HL-60 (cell line): ENCODE measurements at regions not wholly inside any gene's neighbourhood (a gene's known extent, or its start where the extent isn't known, plus 50 kb on each side); places are given as distances from the start of the nearest gene placed in this dataset.

Source experiments
- DNase-seq, 2 experiments: peaks; one replicate each; pipeline ENCODE4 v3.0.0-alpha.2; 2010 to 2020; ENCODE audit warnings: low read depth in 1 of 2, low spot score in 1 of 2
- H3K27ac ChIP-seq: fragments of 250-450 bp; sonication (Bioruptor Pico); replicated peaks from 2 replicates; pipeline ENCODE4 v1.5.1; 2020; ENCODE audit warnings: mild to moderate bottlenecking, moderate library complexity
- H3K27me3 ChIP-seq: fragments of 250-450 bp; sonication (Bioruptor Pico); 2 replicates; pipeline ENCODE4 v1.5.1; 2021; ENCODE audit warnings: mild to moderate bottlenecking, moderate library complexity; ENCODE audit not compliant: insufficient read depth, poor library complexity, severe bottlenecking
- H3K4me3 ChIP-seq: replicated peaks from 2 replicates; pipeline ENCODE4 v1.5.1; 2011; ENCODE audit warnings: mild to moderate bottlenecking, control low read depth, low read length; ENCODE audit not compliant: insufficient read depth
- GABPA ChIP-seq: IDR thresholded peaks from 2 replicates; pipeline ENCODE4 v1.6.1; 2012; ENCODE audit warnings: low read depth
- POLR2AphosphoS5 ChIP-seq: IDR thresholded peaks from 2 replicates; pipeline ENCODE4 v1.6.1; 2012; ENCODE audit warnings: low read depth
- REST ChIP-seq: IDR thresholded peaks from 2 replicates; pipeline ENCODE4 v1.6.1; 2012; ENCODE audit warnings: low read depth; ENCODE audit not compliant: insufficient replicate concordance
- SPI1 ChIP-seq: IDR thresholded peaks from 2 replicates; pipeline ENCODE4 v1.6.1; 2012; ENCODE audit warnings: low read depth, mild to moderate bottlenecking, borderline replicate concordance
- TF ChIP-seq, protein P1 (sequence below): IDR thresholded peaks from one replicate; pipeline ENCODE4 v1.5.1; 2011; ENCODE audit warnings: low read length, control low read depth, inconsistent platforms; ENCODE audit not compliant: insufficient read depth

DNA sequence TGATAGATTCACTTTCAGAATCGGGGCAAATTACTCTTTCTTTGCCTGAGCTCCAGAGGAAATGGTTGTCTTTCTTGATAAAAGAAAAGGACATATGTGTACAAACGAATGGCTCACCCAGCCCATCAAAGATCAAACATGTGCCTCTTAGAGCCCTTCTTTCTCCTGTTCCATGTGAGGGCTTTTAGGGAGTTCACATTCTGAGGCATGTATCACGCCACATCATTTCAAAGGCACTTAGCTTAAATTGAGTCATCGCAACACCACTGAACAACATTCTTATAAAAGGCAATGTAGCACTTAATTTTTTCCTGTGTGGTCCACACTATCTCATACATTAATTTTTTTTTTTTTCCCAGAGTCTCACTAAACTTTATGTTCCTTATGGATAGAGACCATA lies 521.0 kb downstream of the SUCLA2 start:
- Histone ChIP-seq H3K4me3 (no peak overlapping the region), H3K27me3 (no peaks in the 10 kb centered on the region), H3K27ac (no peak overlapping the region)
- no peak for DNase-seq
- TF ChIP-seq GABPA (no peak), SPI1 (no peak)
- TF ChIP-seq, protein P1, sequence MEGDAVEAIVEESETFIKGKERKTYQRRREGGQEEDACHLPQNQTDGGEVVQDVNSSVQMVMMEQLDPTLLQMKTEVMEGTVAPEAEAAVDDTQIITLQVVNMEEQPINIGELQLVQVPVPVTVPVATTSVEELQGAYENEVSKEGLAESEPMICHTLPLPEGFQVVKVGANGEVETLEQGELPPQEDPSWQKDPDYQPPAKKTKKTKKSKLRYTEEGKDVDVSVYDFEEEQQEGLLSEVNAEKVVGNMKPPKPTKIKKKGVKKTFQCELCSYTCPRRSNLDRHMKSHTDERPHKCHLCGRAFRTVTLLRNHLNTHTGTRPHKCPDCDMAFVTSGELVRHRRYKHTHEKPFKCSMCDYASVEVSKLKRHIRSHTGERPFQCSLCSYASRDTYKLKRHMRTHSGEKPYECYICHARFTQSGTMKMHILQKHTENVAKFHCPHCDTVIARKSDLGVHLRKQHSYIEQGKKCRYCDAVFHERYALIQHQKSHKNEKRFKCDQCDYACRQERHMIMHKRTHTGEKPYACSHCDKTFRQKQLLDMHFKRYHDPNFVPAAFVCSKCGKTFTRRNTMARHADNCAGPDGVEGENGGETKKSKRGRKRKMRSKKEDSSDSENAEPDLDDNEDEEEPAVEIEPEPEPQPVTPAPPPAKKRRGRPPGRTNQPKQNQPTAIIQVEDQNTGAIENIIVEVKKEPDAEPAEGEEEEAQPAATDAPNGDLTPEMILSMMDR = no peak

DNA sequence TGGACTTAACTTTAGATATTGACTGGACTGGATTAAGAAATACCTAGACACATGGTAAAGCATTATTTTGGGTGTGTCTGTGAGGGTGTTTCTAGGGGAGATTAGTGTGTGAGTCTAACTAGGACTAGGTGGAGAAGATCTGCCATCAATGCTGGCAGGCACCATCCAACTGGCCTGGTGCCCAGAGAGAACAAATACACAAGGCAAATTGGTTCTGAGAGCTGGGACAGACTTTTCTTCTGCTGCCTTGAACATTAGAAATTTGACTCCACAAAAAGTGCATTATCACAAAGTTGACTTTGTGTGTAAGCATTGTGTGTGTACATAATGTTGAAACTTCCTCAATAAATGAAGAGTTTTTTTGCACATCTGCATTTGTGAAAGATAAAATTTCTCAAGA lies 522.1 kb downstream of the SUCLA2 start:
- Histone ChIP-seq H3K27ac (no peak overlapping the region), H3K27me3 (no peaks in the 10 kb centered on the region), H3K4me3 (no peak overlapping the region)
- DNase-seq = no peak
- TF ChIP-seq, protein P1 = no peak
- TF ChIP-seq REST = no peak
- TF ChIP-seq GABPA = no peak
- TF ChIP-seq SPI1 = no peak
- TF ChIP-seq POLR2AphosphoS5 = no peak

DNA sequence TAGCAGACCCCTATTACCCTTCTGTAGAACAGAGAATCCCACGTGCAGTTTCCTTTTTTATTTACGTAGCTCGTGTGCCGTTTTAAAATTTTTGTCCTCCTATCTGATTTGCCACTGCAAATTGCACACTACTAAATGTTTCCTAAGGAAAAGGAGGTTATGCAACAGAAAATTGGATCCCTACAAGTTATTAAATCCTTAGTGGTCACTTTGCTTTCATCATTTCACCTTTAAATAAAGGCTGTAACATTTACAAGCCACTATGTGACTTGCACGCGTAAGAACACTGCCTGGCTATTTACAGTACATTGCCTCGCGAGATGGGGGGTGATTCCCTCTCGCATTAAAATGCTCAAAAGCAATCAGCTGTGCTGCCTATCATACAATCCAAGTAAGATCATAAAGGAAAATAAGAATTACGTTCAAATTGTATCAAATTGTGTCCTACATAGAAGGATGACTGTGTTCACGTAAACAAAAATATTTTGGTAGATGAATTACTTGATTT lies 525.6 kb downstream of the SUCLA2 start:
- Histone ChIP-seq H3K4me3 (no peak overlapping the region), H3K27ac (no peak overlapping the region), H3K27me3 (no peaks in the 10 kb centered on the region)
- DNase-seq = no peak
- TF ChIP-seq SPI1 (no peak), POLR2AphosphoS5 (no peak), GABPA (no peak), REST (no peak)
- TF ChIP-seq, protein P1 = no peak

- TF ChIP-seq POLR2AphosphoS5 = no peak
- TF ChIP-seq REST = no peak
- no peak for TF ChIP-seq GABPA
- no peak for TF ChIP-seq SPI1
- TF ChIP-seq, protein P1 = no peak
- Histone ChIP-seq H3K27ac (no peak overlapping the region), H3K27me3 (no peaks in the 10 kb centered on the region), H3K4me3 (no peak overlapping the region)
- no peak for DNase-seq
Observed at GRCh38 chr13:47474839-47475238, 526.2 kb downstream of the SUCLA2 start.
